ENCODE measurements at regions not wholly inside any gene's neighbourhood (a gene's known extent, or its start where the extent isn't known, plus 50 kb on each side); places are given as distances from the start of the nearest gene placed in this dataset.

DNA sequence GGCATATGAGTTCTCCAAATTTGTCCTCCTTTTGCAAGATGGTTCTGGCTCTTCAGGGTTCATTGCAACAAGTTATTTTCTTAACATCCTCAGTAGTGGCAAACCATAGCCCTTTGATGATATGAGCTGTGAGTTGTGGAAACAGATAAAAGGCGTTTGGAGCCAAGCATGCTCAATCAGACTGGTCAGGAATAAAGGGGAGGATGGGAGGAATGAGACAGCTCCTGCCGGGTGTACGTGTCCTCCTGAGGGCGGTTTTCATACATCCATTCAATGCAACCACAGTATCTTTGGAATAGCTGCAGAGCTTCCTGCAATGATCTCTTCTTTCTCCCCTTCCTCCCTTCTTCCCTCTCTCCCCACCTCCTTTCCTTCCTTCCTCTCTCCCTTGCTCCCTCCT is 245.8 kb downstream of the GLI2 start:
- Histone ChIP-seq H3K4me1 (ENCODE audit: control insufficient read depth, extremely low read depth, insufficient read depth, low read length) (no peaks in the 10 kb centered on the region), H4K20me1 (replicated peaks; ENCODE audit: control insufficient read depth, extremely low read depth, insufficient read depth, low read length) (no peaks in the 10 kb centered on the region), H3K4me3 (replicated peaks in 1 of 3; ENCODE audit: insufficient read depth in 1 of 3, low read depth in 1 of 3, low read length in 3 of 3) (no peak overlapping the region), H3K9me1 (replicated peaks; ENCODE audit: control insufficient read depth, extremely low read depth, insufficient read depth, low read length) (no peaks in the 10 kb centered on the region), H3K27ac (ENCODE audit: insufficient read depth, low read depth, low read length) (no peak overlapping the region), H3K4me2 (ENCODE audit: insufficient read depth, low read length) (no peak overlapping the region), H3K9me3 (replicated peaks; ENCODE audit: control insufficient read depth, insufficient read depth, low read length) (no peaks in the 10 kb centered on the region), H2AFZ (ENCODE audit: low read depth, low read length) (no peak overlapping the region), H3K9ac (replicated peaks; ENCODE audit: extremely low read depth, insufficient read depth, low read length) (no peak overlapping the region), H3K36me3 (ENCODE audit: control insufficient read depth in 2 of 2, extremely low read depth in 1 of 2, insufficient read depth in 2 of 2, low read length in 2 of 2) (no peaks in the 10 kb centered on the region), H3K27me3 (ENCODE audit: control insufficient read depth in 2 of 2, insufficient read depth in 2 of 2, low read length in 2 of 2) (peaks cover 0 to 4% of the 10 kb centered on the region in 2 experiments), H3K79me2 (ENCODE audit: control insufficient read depth, insufficient read depth, low read length) (no peaks in the 10 kb centered on the region)
- dilution Hi-C loops (cut with MboI; ENCODE audit: extremely low pct_ligation_motif_present, low sequenced_read_pairs) (no loop called here), intact Hi-C loops (cut with micrococcal nuclease) (no loop called here)
- POLR2A ChIA-PET, result no interaction called here
- FAIRE-seq (no peak), DNase-seq (ENCODE audit: low read depth, low spot score) (no peak)
- CTCF ChIA-PET, result no interaction called here
- BruUV-seq (replicated peaks), result no TSS peak
- no peak for TF ChIP-seq MYC (IDR thresholded peaks at IDR 0.05; ENCODE audit: low read depth, low read length)
- TF ChIP-seq JUN (IDR thresholded peaks at IDR 0.05; ENCODE audit: borderline replicate concordance, insufficient read depth, insufficient read length, low read depth), result no peak
- no peak for TF ChIP-seq POLR2A (IDR thresholded peaks at IDR 0.05; ENCODE audit: low read depth, low read length)
- no peak for TF ChIP-seq GATA2 (IDR thresholded peaks at IDR 0.05; ENCODE audit: insufficient read depth, insufficient read length, low read depth, low read length)
- TF ChIP-seq MAX (IDR thresholded peaks at IDR 0.05; ENCODE audit: insufficient read depth, insufficient read length), result no peak
- TF ChIP-seq, protein P1, sequence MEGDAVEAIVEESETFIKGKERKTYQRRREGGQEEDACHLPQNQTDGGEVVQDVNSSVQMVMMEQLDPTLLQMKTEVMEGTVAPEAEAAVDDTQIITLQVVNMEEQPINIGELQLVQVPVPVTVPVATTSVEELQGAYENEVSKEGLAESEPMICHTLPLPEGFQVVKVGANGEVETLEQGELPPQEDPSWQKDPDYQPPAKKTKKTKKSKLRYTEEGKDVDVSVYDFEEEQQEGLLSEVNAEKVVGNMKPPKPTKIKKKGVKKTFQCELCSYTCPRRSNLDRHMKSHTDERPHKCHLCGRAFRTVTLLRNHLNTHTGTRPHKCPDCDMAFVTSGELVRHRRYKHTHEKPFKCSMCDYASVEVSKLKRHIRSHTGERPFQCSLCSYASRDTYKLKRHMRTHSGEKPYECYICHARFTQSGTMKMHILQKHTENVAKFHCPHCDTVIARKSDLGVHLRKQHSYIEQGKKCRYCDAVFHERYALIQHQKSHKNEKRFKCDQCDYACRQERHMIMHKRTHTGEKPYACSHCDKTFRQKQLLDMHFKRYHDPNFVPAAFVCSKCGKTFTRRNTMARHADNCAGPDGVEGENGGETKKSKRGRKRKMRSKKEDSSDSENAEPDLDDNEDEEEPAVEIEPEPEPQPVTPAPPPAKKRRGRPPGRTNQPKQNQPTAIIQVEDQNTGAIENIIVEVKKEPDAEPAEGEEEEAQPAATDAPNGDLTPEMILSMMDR (IDR thresholded peaks at IDR 0.05; ENCODE audit: extremely low read depth in 1 of 2, insufficient read depth in 1 of 2, low read depth in 1 of 2, low read length in 2 of 2), result no peak
- no peak for TF ChIP-seq POLR2AphosphoS5 (IDR thresholded peaks at IDR 0.05; ENCODE audit: insufficient read depth, low read depth, low read length)
- TF ChIP-seq FOS (IDR thresholded peaks at IDR 0.05; ENCODE audit: borderline replicate concordance, insufficient read depth, low read length), result no peak
- no peak for TF ChIP-seq EZH2 (IDR thresholded peaks at IDR 0.05; ENCODE audit: borderline replicate concordance, low read depth, low read length, severe bottlenecking)
